IPS DF 6.9 (cell line): ENCODE measurements at regions not wholly inside any gene's neighbourhood (a gene's known extent, or its start where the extent isn't known, plus 50 kb on each side); places are given as distances from the start of the nearest gene placed in this dataset.

Source experiments
- DNase-seq: peaks from one replicate; pipeline ENCODE4 v3.0.0-alpha.2; 2013; ENCODE audit warnings: low read depth, low spot score
- H3K27ac ChIP-seq: one replicate; pipeline ENCODE4 v1.5.1; 2013; ENCODE audit warnings: low read length, control low read depth
- H3K27me3 ChIP-seq: 2 replicates; pipeline ENCODE4 v1.6.1; 2013; ENCODE audit warnings: mild to moderate bottlenecking, low read length; ENCODE audit not compliant: control insufficient read depth, insufficient read depth
- H3K36me3 ChIP-seq: 2 replicates; pipeline ENCODE4 v1.6.1; 2013; ENCODE audit warnings: low read length; ENCODE audit not compliant: control insufficient read depth, insufficient read depth
- H3K4me1 ChIP-seq: 2 replicates; pipeline ENCODE4 v1.6.1; 2013; ENCODE audit warnings: low read length; ENCODE audit not compliant: control insufficient read depth, insufficient read depth
- H3K4me3 ChIP-seq: 2 replicates; pipeline ENCODE4 v1.5.1; 2013; ENCODE audit warnings: mild to moderate bottlenecking, low read length
- H3K9me3 ChIP-seq: 2 replicates; pipeline ENCODE4 v1.6.1; 2013; ENCODE audit warnings: low read length, inconsistent platforms; ENCODE audit not compliant: control insufficient read depth, insufficient read depth
- WGBS: extraction: QIAGEN DNeasy Blood & Tissue Kit; methylation state at CpG from one replicate; pipeline ENCODE4 v1.1.7; 2013; ENCODE audit warnings: mixed read lengths, missing lambda C conversion rate; ENCODE audit not compliant: insufficient read length, insufficient coverage; 5-methylcytosine and 5-hydroxymethylcytosine counted together

DNA sequence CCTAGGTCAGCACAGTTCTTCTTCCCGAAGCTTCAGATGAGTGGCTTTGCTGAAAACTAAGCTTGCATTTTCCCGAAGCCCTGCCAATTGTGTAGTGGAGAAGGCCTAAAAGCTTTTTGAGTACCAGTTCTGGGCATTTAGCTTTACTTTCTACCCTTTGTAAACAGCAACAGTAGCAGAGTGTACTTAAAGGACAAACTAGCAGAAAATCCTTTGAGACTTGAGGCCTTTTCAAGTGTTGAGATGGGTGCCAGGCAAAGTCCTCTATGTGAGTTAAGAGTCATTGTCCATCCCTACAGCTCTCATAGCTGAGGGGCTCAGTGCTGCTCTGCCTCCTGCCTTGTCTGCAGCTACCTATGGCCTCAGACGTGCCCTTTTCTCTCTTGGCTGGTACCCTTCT, 368.2 kb downstream of the CCSER2 start:
- Histone ChIP-seq H3K4me3 (no peak overlapping the region), H3K9me3 (no peaks in the 10 kb centered on the region), H3K27me3 (no peaks in the 10 kb centered on the region), H3K36me3 (no peaks in the 10 kb centered on the region), H3K4me1 (no peaks in the 10 kb centered on the region), H3K27ac (no peak overlapping the region)
- WGBS: no CpG with 5 or more reads among the region's 3 CpGs
- DNase-seq: no peak

- Histone ChIP-seq H3K4me1 (no peaks in the 10 kb centered on the region), H3K4me3 (no peak overlapping the region), H3K36me3 (no peaks in the 10 kb centered on the region), H3K27ac (no peak overlapping the region), H3K27me3 (no peaks in the 10 kb centered on the region), H3K9me3 (no peaks in the 10 kb centered on the region)
- WGBS: no CpG with 5 or more reads among the region's 1 CpG
- no peak for DNase-seq
Observed at GRCh38 chr10:84698989-84699388, 370.6 kb downstream of the CCSER2 start.

- Histone ChIP-seq H3K9me3 (no peaks in the 10 kb centered on the region), H3K4me1 (no peaks in the 10 kb centered on the region), H3K27ac (no peak overlapping the region), H3K4me3 (no peak overlapping the region), H3K36me3 (no peaks in the 10 kb centered on the region), H3K27me3 (no peaks in the 10 kb centered on the region)
- no peak for DNase-seq
- no CpG with 5 or more reads among the region's 4 CpGs for WGBS
Observed at GRCh38 chr10:84700668-84701369, 372.4 kb downstream of the CCSER2 start.

DNA sequence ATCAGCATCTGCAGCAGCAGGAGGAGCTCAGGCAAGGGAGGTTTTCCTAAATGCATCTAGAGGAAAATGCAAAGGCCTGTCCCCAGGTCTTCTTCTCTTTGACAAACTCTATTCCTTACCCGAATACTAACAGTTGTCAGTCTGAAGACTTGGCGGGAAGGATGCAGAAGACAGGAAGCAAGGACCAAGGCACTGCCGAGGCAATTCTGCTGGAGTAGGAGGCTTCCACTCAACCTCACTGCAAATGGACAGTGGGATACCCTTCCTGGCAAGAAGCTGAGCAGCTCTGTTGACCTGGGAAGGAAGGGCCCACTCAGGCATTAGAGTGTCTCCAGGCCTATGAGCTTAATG, 373.0 kb downstream of the CCSER2 start:
- H3K9me3 ChIP-seq: no peaks in the 10 kb centered on the region
- no peaks in the 10 kb centered on the region for H3K36me3 ChIP-seq
- no peak for DNase-seq
- H3K4me3 ChIP-seq: no peak overlapping the region
- WGBS: no CpG with 5 or more reads among the region's 3 CpGs
- H3K4me1 ChIP-seq: no peaks in the 10 kb centered on the region
- no peak overlapping the region for H3K27ac ChIP-seq
- H3K27me3 ChIP-seq: no peaks in the 10 kb centered on the region

DNA sequence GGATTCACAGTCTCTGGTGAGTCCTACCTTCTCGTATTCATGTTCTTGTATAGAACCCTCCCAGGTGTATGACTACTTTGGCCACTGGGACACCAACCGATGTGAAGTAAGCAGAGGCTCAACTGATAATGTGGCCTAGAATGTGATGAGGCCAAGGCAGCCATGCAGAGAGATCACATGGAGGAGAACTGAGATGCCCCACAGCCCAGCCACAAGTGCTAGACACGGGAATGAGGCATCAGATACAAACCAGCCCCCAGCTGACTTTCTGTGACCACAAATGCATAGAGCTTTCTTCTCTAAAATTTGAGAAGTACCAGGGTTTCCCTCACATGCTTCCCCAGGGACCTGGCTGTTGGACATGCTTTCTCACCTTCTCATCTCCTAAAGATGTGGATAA, 375.7 kb downstream of the CCSER2 start:
- no peaks in the 10 kb centered on the region for H3K9me3 ChIP-seq
- H3K27me3 ChIP-seq: no peaks in the 10 kb centered on the region
- DNase-seq: no peak
- H3K36me3 ChIP-seq: no peaks in the 10 kb centered on the region
- no peak overlapping the region for H3K27ac ChIP-seq
- WGBS: no CpG with 5 or more reads among the region's 3 CpGs
- no peaks in the 10 kb centered on the region for H3K4me1 ChIP-seq
- H3K4me3 ChIP-seq: no peak overlapping the region

DNA sequence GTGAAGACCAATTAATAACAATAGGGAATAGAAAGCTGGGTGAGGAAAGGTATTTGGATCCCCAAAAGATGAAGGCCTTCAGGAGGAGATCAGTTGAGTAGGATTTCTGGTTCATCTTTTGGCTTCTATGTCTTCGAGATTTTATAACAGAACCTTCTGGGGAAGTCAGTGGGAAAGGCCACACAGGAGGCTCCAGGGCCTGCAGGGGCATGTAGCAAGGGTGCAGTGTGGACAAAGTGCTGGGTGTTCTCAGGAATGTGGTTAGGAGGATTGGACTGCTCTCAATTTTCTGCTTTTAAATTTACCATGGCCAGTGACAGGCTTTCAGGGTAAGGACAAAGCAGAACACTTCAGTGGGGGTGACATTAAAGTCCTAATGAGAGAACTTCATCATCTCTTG, 378.0 kb downstream of the CCSER2 start:
- no peak for DNase-seq
- WGBS: no CpG with 5 or more reads among the region's 1 CpG
- no peak overlapping the region for H3K4me3 ChIP-seq
- no peaks in the 10 kb centered on the region for H3K9me3 ChIP-seq
- H3K36me3 ChIP-seq: no peaks in the 10 kb centered on the region
- H3K27ac ChIP-seq: no peak overlapping the region
- H3K4me1 ChIP-seq: no peaks in the 10 kb centered on the region
- no peaks in the 10 kb centered on the region for H3K27me3 ChIP-seq

DNA sequence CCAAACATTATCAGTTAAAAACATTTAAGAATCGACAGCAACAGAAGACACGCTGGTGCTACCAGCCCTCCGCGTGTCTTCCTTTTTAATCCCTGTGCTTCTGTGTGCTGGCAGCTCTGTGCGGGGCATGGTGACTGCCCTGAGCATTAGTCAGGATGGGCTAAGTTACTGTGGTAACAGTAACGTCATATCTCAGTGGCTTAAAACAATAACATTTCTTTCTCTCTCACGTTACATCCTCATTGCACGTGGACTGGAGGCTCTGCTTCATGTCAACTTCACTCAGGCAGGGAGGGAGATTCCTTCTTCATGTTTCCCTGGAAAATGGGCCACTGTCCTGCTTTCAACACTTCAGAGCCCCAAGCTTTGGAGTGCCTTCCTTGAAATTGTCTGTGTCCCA, 378.5 kb downstream of the CCSER2 start:
- H3K4me1 ChIP-seq: no peaks in the 10 kb centered on the region
- no peaks in the 10 kb centered on the region for H3K9me3 ChIP-seq
- no peak overlapping the region for H3K4me3 ChIP-seq
- no peak for DNase-seq
- WGBS: no CpG with 5 or more reads among the region's 8 CpGs
- no peak overlapping the region for H3K27ac ChIP-seq
- H3K36me3 ChIP-seq: no peaks in the 10 kb centered on the region
- no peaks in the 10 kb centered on the region for H3K27me3 ChIP-seq

DNA sequence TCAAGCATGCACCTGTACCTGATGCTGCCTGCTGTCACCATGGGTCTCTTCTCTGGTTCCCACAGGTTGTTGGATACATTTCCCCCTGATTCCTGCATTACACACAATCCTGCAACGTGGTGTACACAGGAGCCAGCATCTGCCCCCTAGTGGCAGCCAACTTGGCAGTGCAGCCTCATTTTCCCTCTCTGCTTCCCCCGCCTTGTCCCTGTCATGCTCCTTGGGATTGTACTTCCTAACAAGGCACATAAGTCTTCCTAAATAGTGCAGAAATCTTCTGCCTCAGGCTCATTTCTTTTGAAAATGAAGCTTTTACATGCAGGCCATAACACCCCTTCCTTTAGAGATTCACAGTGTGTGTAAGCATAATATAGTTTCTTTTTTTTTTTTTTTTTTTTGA, 387.5 kb downstream of the CCSER2 start:
- peak; percentile 80 for DNase-seq
- no peaks in the 10 kb centered on the region for H3K9me3 ChIP-seq
- H3K27me3 ChIP-seq: no peaks in the 10 kb centered on the region
- H3K4me1 ChIP-seq: 0 out of 2 replicates have a peak, but pooled peaks cover 1% of the 10 kb centered on the region
- no peaks in the 10 kb centered on the region for H3K36me3 ChIP-seq
- H3K27ac ChIP-seq: no peak overlapping the region
- no CpG with 5 or more reads among the region's 2 CpGs for WGBS
- H3K4me3 ChIP-seq: no peak overlapping the region

- H3K36me3 ChIP-seq: no peaks in the 10 kb centered on the region
- no peak overlapping the region for H3K27ac ChIP-seq
- DNase-seq: no peak
- no peaks in the 10 kb centered on the region for H3K9me3 ChIP-seq
- no peaks in the 10 kb centered on the region for H3K27me3 ChIP-seq
- no CpG with 5 or more reads among the region's 3 CpGs for WGBS
- H3K4me1 ChIP-seq: 0 out of 2 replicates have a peak, but pooled peaks cover 1% of the 10 kb centered on the region
- no peak overlapping the region for H3K4me3 ChIP-seq
Observed at GRCh38 chr10:84718877-84719616, 390.7 kb downstream of the CCSER2 start.

- no peaks in the 10 kb centered on the region for H3K27me3 ChIP-seq
- WGBS: no CpG with 5 or more reads among the region's 1 CpG
Observed at GRCh38 chr10:84719687-84720086, 391.3 kb downstream of the CCSER2 start.

GRCh38 chr10:84727398-84727797, 399.0 kb downstream of the CCSER2 start:
- no peak for DNase-seq
- Histone ChIP-seq H3K4me1 (no peaks in the 10 kb centered on the region), H3K4me3 (no peak overlapping the region), H3K27me3 (no peaks in the 10 kb centered on the region), H3K27ac (no peak overlapping the region), H3K9me3 (no peaks in the 10 kb centered on the region), H3K36me3 (no peaks in the 10 kb centered on the region)
- WGBS: no CpG with 5 or more reads among the region's 5 CpGs

More at GRCh38 chr10:84719687-84720086, 391.3 kb downstream of the CCSER2 start:
- Histone ChIP-seq H3K36me3 (no peaks in the 10 kb centered on the region), H3K4me3 (no peak overlapping the region), H3K4me1 (0 out of 2 replicates have a peak, but pooled peaks cover 1% of the 10 kb centered on the region), H3K9me3 (no peaks in the 10 kb centered on the region), H3K27ac (no peak overlapping the region)
- no peak for DNase-seq
